Neural progenitor cell (in vitro differentiated cells): ENCODE measurements at regions not wholly inside any gene's neighbourhood (a gene's known extent, or its start where the extent isn't known, plus 50 kb on each side); places are given as distances from the start of the nearest gene placed in this dataset.

Source experiments
- DNase-seq: peaks from one replicate; pipeline ENCODE4 v3.0.0-alpha.2; 2016; ENCODE audit warnings: low spot score
- H2AFZ ChIP-seq: fragments of 200-600 bp; sonication (generic); replicated peaks from 2 replicates; pipeline ENCODE4 v1.6.1; 2016; ENCODE audit warnings: antibody characterized with exemption
- H3F3A ChIP-seq: fragments of 200-600 bp; sonication (generic); 2 replicates; pipeline ENCODE4 v1.6.1; 2016; ENCODE audit warnings: antibody characterized with exemption, low read depth
- H3K27ac ChIP-seq: fragments of 200-600 bp; sonication (generic); 2 replicates; pipeline ENCODE4 v1.5.1; 2016; ENCODE audit warnings: mild to moderate bottlenecking
- H3K27me3 ChIP-seq: fragments of 200-600 bp; sonication (generic); 2 replicates; pipeline ENCODE4 v1.6.1; 2016; ENCODE audit warnings: mild to moderate bottlenecking, moderate library complexity
- H3K36me3 ChIP-seq: fragments of 200-600 bp; sonication (generic); 2 replicates; pipeline ENCODE4 v1.5.1; 2016
- H3K4me1 ChIP-seq: fragments of 200-600 bp; sonication (generic); 2 replicates; pipeline ENCODE4 v1.6.1; 2016; ENCODE audit warnings: mixed run types
- H3K4me2 ChIP-seq: fragments of 200-600 bp; sonication (generic); 2 replicates; pipeline ENCODE4 v1.6.1; 2016
- H3K4me3 ChIP-seq: fragments of 200-600 bp; sonication (generic); 2 replicates; pipeline ENCODE4 v1.5.1; 2016
- H3K79me2 ChIP-seq: fragments of 200-600 bp; sonication (generic); 2 replicates; pipeline ENCODE4 v1.6.1; 2016; ENCODE audit warnings: low read depth
- H3K9ac ChIP-seq: fragments of 200-600 bp; sonication (generic); 2 replicates; pipeline ENCODE4 v1.6.1; 2016
- H3K9me3 ChIP-seq: fragments of 200-600 bp; sonication (generic); 2 replicates; pipeline ENCODE4 v1.5.1; 2016; ENCODE audit warnings: low read depth
- H4K20me1 ChIP-seq: fragments of 200-600 bp; sonication (generic); 2 replicates; pipeline ENCODE4 v1.6.1; 2016; ENCODE audit warnings: low read depth
- H3K27ac Mint-ChIP-seq: 3 replicates; pipeline ENCODE4 v1.8.0; 2021; ENCODE audit warnings: mixed read lengths
- H3K27me3 Mint-ChIP-seq: 2 replicates; pipeline ENCODE4 v1.8.0; 2022; ENCODE audit warnings: low read depth, mild to moderate bottlenecking, inconsistent platforms, moderate library complexity, mixed read lengths; ENCODE audit not compliant: insufficient read depth
- H3K36me3 Mint-ChIP-seq: 3 replicates; pipeline ENCODE4 v1.8.0; 2021; ENCODE audit warnings: mixed read lengths
- H3K4me1 Mint-ChIP-seq: 3 replicates; pipeline ENCODE4 v1.8.0; 2021; ENCODE audit warnings: mixed read lengths
- H3K4me3 Mint-ChIP-seq: 3 replicates; pipeline ENCODE4 v1.8.0; 2021; ENCODE audit warnings: mild to moderate bottlenecking, moderate library complexity, mixed read lengths
- H3K9me3 Mint-ChIP-seq: 3 replicates; pipeline ENCODE4 v1.8.0; 2020; ENCODE audit warnings: mixed read lengths
- CTCF ChIP-seq: fragments of 200-600 bp; sonication (generic); IDR thresholded peaks from 2 replicates; pipeline ENCODE4 v1.5.1; 2017; ENCODE audit warnings: antibody characterized with exemption, mild to moderate bottlenecking
- EZH2 ChIP-seq: fragments of 200-600 bp; sonication (generic); IDR thresholded peaks from 2 replicates; pipeline ENCODE4 v1.6.1; 2017; ENCODE audit warnings: antibody characterized with exemption, mild to moderate bottlenecking, moderate library complexity
- EZH2phosphoT487 ChIP-seq: fragments of 200-600 bp; sonication (generic); IDR thresholded peaks from 2 replicates; pipeline ENCODE4 v1.6.1; 2017; ENCODE audit warnings: antibody characterized with exemption

GRCh38 chr4:140257461-140258305, 103.7 kb upstream of the MAML3 start:
- DNase-seq: no peak
- Histone ChIP-seq H3K27me3 (no peaks in the 10 kb centered on the region), H2AFZ (no peak overlapping the region), H3K79me2 (no peaks in the 10 kb centered on the region), H3K4me2 (no peak overlapping the region), H3K27ac (no peak overlapping the region), H4K20me1 (no peaks in the 10 kb centered on the region), H3F3A (peaks cover 7% of the 10 kb centered on the region), H3K4me3 (no peak overlapping the region), H3K36me3 (no peaks in the 10 kb centered on the region), H3K9me3 (no peaks in the 10 kb centered on the region), H3K9ac (no peak overlapping the region), H3K4me1 (peaks cover 8% of the 10 kb centered on the region)
- H3K27me3 Mint-ChIP-seq: peaks cover 6% of the 10 kb centered on the region
- H3K4me1 Mint-ChIP-seq: peaks cover 13% of the 10 kb centered on the region
- no peak overlapping the region for H3K4me3 Mint-ChIP-seq
- H3K9me3 Mint-ChIP-seq: no peaks in the 10 kb centered on the region
- TF ChIP-seq EZH2phosphoT487 (no peak), CTCF (no peak), EZH2 (no peak)
- no peaks in the 10 kb centered on the region for H3K36me3 Mint-ChIP-seq
- peak overlapping the region; percentile 10 for H3K27ac Mint-ChIP-seq

GRCh38 chr4:140256941-140257340, 103.0 kb upstream of the MAML3 start:
- H3K27ac Mint-ChIP-seq: peak overlapping the region; percentile 10
- no peak overlapping the region for H3K9ac ChIP-seq

GRCh38 chr4:140256335-140256734, 102.4 kb upstream of the MAML3 start:
- Mint-ChIP-seq H3K4me3 (no peak overlapping the region), H3K4me1 (peaks cover 24% of the 10 kb centered on the region), H3K27ac (no peak overlapping the region), H3K9me3 (no peaks in the 10 kb centered on the region), H3K27me3 (peaks cover 5% of the 10 kb centered on the region), H3K36me3 (no peaks in the 10 kb centered on the region)
- Histone ChIP-seq H3K27ac (no peak overlapping the region), H3K4me3 (no peak overlapping the region), H3F3A (peaks cover 7% of the 10 kb centered on the region), H3K36me3 (no peaks in the 10 kb centered on the region), H2AFZ (no peak overlapping the region), H3K9me3 (no peaks in the 10 kb centered on the region), H3K79me2 (no peaks in the 10 kb centered on the region), H4K20me1 (no peaks in the 10 kb centered on the region), H3K4me2 (no peak overlapping the region), H3K27me3 (peaks cover 7% of the 10 kb centered on the region), H3K4me1 (peaks cover 22% of the 10 kb centered on the region), H3K9ac (no peak overlapping the region)
- no peak for DNase-seq
- TF ChIP-seq CTCF: no peak
- no peak for TF ChIP-seq EZH2
- no peak for TF ChIP-seq EZH2phosphoT487

More at GRCh38 chr4:140256941-140257340, 103.0 kb upstream of the MAML3 start:
- H3K4me3 ChIP-seq: no peak overlapping the region
- TF ChIP-seq EZH2phosphoT487 (no peak), CTCF (no peak), EZH2 (no peak)
- no peak for DNase-seq
- peaks cover 5% of the 10 kb centered on the region for H3K27me3 ChIP-seq
- peaks cover 16% of the 10 kb centered on the region for H3K4me1 ChIP-seq
- H3K79me2 ChIP-seq: no peaks in the 10 kb centered on the region
- Mint-ChIP-seq H3K9me3 (no peaks in the 10 kb centered on the region), H3K36me3 (no peaks in the 10 kb centered on the region), H3K4me1 (peaks cover 18% of the 10 kb centered on the region), H3K27me3 (peaks cover 5% of the 10 kb centered on the region), H3K4me3 (no peak overlapping the region)
- H3F3A ChIP-seq: peaks cover 7% of the 10 kb centered on the region
- no peaks in the 10 kb centered on the region for H3K36me3 ChIP-seq
- no peaks in the 10 kb centered on the region for H4K20me1 ChIP-seq
- H2AFZ ChIP-seq: no peak overlapping the region
- H3K4me2 ChIP-seq: no peak overlapping the region
- H3K9me3 ChIP-seq: no peaks in the 10 kb centered on the region
- no peak overlapping the region for H3K27ac ChIP-seq
